Kidney capillary endothelial cell (primary cell): ENCODE measurements at regions not wholly inside any gene's neighbourhood (a gene's known extent, or its start where the extent isn't known, plus 50 kb on each side); places are given as distances from the start of the nearest gene placed in this dataset.

Experiments
- DNase-seq: peaks from one replicate; pipeline ENCODE4 v3.0.0-alpha.2; 2018; ENCODE audit warnings: low spot score

DNA sequence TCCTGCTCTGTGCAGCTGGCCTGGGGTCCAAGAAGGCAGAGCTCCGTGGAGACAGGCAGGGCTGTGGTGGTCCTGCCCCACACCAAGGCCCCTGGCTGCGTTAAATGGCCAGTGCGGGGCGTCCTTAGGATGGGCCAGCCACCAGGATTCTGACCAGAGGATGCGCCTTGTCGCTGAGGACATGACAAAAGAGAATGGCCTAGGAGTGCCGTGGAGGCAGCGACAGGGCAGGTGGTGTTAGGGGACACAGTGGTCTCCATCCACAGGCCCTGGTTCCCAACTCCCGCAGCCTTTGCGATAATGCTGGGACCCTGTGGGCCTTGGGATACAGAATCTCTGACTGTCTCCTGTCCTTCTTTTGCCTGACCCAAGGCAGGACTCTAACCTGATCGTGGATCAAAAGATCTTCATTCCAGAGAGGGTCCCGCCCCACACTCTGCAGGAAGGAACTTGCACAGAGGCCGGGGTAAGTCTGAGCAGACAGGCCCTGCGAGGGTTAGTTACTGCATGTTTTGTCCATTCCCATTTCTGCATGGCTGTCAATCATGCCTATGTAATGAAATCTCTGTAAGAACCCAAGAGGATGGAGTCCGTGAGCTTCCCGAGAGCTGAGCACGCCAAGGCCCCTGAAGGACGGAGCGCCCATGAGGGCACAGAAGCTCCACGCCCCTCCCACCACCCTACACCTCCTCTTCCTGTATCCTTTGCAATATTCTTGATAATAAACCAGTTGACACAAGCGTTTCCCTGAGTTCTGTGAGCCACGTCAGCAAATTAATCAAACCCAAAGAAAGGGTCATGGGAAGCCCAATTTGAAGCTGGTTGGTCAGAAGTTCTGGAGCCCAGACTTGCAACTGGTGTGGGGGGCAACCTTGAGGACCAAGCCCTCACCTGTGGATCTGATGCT is 251.5 kb upstream of the SALL3 start:
- DNase-seq = no peak

DNA sequence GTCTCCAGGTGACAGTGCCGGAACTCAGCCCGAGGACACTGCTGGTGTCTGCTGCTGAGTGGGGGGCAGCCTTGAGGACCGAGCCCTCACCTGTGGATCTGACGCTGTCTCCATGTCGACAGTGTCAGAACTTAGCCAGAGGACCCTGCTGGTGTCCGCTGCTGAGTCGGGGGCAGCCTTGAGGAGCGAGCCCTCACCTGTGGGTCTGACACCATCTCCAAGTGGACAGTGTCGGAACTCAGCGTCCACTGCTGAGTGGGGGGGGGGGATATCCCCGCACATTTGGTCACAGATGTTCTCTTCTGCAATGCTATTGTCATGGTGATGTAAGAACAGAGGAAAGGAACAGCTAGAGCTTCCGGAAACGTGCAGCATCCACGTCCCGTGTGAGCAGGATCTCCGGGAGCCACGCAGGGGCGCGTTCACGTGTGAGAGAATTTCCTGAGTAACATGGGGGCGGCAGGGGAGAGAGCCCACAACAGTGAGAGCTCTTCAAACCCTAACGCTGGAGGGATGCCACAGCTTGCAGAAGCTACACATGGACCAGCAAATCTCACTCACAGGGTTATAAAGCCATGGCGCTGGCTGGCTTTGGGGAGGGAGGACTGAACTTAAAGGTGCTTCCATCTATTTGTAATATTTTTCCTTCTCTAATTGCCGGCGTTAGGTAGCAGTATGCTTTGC is 250.7 kb upstream of the SALL3 start:
- DNase-seq = no peak

DNA sequence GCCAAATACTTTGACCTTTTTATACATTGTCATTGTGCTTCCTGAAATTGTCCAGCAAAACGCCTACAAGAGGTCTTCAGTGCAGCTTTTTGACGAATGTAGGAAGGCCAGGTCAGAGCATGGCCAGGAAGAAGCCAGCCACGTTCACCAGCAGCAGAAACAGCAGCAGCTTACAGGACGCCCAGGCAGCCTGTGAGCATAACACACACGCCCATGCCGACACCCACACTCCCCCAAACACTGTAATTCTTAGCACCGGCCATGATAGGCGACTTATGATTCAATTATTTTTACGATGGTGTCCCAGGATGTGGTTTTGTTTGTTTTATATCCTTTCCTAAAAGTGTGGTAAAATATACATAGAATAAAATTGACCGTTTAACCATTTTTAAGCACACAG is 249.1 kb upstream of the SALL3 start:
- no peak for DNase-seq

DNA sequence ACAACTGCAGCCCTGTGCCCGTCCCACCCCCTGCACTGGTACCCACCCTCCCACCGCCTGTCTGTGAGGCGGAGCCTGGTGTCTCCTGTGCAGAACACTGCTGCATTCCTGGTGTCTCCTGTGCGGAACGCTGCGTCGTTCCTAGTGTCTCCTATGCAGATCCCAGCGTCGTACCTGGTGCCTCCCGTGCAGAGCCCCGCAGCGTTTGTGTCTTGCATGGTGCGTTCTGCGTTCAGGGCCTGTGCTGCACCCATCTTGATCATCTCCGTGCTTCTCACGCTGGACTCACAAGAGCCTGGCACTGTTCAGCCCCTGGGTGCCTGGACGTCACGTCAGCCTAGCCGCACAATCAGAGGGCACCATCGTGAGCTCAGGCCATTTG is 248.6 kb upstream of the SALL3 start:
- no peak for DNase-seq

DNA sequence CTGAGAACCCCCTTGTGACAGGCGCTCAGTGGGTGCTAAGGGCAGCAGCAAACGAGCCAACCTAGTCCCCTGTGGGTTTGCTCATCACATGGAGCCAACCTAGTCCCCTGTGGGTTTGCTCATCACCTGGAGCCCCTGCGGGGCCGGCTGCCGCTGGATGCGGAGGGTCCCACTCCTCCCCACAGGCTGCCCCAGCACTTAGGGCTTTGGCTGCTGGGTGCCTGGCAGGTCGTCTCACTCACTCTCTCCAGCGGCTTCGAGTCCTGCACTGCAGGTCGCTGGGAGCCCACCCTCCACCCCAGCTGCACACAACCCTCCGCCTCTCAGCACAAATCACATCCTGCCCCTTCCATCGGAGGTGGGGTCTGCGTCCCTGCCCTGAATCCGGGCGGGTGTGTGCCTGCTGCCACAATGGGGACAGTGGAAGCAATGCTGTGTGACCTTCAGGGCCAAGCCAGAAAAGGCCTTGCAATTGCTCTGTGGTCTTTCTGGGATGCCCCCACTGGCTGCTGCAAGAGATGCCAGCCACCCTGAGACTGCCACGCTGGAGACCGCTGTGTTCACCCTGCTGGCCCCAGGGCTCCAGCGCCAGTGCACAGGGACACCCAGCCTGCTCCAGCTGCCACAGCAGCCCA is 248.1 kb upstream of the SALL3 start:
- no peak for DNase-seq

DNA sequence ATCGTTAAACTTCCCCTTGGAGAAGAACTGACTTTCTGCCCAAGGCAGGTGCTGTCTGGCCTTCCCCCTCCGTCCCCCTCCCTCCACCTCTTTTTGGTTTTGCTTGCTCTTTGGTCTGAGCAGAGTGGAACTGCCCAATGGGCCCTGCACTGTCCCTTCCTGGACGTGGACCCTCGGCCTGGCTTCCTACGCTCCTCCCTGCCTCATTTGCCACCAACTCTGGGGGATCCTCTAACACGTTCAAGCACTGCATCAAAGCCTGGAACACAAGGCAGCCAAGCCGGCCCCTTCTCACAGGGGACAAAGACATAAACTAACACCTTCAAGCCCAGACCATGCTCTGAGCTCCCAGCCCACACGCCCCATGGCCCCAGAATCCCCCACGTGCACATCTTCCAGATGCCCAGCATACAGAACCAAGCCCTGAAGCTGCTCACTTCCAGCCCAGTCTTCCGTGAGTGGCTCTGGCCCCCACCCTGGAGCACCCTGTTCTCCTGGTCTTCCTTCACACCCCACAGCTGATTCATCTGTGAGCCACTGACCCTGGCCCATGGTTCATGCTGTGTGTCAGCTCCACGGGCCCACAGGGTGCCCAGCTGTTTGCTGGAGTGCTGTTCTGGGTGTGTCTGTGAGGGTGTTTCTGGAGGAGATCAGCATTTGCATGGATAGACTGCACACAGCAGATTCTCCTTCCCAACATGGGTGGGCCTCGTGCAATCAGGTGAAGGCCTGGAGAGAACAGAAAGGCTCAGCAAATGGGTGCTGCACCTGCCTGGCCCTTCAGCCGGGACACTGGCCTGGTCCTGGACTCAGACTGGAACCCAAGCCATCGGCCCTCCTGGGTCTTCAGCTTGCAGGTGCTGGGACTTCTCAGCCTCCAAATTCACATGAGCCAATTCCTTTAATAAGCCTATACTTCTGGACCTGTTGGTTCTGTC is 247.1 kb upstream of the SALL3 start:
- no peak for DNase-seq

DNA sequence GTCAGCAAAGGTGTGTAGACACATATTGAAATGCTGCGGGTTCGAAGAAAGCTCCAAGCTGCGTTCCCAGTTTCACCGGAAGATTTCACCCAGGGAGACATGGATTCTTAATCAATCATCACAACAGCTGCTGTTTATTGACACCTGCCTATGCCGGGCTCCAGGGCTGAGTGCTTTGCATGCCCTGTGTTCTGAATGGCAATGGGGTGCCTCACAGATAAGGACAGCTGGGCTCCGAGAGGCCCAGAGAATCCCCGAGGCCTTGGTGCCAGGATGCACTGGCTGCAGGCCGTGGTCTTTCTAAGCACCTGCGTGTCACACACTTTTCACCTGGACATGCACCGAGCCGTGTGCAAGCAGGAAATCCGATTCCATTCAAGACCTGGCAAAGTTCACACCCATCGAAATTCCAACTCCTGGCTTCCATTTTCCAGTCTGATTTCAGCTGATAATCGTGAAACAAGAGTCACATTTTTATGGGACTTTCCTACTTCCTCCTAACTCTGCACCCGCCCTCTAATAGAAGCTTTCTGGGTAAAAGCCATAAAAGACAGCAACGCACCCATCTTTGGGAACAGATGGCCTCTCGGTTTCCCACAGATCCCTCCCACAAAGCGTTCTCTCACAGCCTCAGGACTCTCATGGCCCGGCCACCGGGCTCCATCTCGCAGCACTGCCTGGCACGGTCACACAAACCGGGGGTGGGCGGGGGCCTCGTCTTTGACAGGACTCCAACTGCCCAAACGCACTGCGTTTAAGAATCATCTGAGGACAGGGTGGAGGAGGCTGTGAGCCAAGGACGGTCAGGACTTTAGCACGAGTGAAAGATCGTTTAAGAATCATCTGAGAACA is 245.6 kb upstream of the SALL3 start:
- DNase-seq = no peak

DNA sequence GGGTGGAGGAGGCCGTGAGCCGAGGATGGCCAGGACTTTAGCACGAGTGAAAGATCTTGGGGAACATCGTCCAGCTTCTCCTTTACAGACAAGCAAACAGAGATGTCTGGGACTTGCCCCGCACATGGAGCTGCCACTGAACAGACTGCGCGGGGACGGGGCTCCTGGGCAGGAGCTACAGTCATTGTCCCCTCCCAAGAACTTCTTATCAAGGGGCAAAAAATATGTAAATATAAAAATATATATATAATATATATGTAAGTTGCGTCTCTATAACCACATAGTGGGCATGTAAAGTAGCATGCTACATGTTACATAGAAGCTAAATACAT is 245.0 kb upstream of the SALL3 start:
- DNase-seq = no peak

DNA sequence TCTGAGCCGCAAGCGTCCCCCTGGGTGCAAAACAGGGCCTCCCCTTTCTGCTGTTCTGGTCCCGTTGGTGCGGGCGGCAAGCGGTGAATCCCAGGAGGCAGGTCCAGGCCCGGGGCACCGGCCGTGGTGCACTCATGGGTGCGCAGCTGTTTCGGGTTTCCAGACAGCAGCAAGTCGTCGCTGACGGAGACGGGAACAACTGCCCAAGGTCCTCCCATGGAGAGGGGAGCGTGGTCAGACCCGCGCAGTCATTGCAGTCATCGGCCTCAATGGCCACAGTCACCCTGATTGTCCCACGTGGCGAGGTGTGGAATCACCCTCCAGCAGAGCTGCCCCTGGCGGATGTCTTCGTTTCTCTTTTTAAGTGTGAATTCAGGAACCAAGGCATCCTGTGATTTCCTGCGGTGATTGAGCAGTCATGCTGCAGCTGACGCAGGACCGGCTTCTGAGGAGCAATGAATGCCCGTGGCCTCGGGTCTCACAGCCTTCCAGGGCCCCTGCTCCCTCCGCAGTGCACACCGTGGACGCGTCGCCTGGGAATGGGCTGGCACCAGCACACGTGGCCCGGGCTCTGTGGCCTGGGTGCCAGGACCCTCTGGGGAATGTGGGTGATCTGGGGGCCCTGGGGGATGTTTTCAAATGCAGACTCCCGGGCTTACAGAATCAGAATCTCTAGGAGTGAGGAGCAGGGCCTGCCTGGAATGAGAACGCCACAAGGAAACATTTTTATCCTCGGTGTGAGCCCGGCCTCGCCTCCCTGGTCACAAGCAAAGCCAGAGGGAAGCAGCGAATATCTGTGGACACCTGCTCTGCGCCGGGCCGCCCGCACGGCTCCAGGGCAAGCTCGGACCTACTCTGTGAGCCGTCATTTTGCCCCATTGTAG is 244.2 kb upstream of the SALL3 start:
- no peak for DNase-seq

DNA sequence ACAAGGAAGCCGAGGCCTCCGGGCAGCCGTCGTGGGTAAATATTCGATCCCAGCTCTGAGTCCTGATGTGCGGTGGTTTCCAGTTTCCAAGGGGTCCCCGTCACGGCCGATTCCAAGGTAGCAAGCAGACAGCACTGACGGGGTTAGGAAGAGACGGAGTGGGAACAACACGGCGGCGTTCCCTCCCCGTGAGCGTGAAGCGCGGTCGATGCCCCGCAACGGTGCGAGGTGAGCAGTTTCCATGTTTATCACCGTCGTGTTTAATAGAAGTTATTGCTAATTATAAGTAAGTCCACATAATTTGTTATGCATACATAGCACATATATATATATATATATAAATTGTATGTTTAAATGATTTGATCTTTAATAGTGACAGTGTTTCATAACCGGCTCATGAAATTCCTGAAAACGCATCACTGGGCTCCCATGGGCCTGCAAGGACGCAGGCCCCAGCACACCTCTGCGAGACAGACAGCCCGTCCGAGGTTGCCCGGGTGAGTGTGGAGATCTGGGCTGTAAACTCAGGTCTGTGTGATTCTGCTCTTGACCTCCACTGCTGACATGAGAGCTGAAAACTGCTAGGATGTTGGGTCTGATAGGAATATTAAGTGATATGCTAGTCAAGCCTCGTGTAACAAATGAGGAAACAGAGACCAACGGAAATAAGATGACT is 243.5 kb upstream of the SALL3 start:
- DNase-seq = no peak

DNA sequence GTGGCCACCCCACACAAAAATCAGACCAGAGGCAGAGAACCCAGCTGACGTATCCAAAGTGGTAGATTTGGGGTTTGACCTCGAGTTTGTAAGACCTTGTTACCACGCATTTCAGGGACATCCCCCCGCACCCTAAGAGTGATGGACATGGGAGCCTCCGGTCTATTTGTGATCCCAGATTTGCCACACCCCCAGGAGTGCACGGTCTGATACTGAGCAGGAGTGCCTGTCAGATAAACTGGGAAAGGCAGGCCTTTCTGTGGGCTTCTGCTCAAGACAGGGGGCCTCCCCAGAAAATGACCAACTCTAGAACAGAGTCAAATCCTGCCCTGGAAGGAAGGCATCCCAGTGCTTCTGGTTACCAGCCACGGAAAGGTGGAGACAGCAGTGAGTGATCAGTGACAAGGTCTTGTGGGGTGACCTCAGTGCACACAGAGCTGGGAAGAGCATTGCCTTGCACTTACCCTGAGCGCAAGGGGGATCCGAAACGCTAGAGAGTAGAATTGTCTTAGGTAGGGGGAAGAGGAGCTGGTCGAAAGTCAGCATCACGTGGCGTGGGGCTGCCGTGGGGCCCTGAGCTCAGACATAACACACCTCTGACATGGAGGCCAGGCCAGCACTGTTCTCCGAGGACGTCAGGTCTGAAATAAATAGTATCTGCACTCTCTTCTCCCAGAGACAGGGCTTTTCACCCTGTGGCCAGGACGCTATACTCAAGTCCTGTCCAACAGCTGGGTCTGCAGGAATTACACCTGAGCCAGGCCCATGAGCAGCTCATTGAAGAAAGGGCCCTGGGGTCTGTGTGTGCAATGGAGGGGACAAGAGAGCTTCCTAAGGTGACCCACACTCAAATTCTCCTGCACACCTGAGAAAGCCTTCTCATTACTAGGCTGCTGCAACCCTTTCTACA is 242.4 kb upstream of the SALL3 start:
- DNase-seq = no peak

DNA sequence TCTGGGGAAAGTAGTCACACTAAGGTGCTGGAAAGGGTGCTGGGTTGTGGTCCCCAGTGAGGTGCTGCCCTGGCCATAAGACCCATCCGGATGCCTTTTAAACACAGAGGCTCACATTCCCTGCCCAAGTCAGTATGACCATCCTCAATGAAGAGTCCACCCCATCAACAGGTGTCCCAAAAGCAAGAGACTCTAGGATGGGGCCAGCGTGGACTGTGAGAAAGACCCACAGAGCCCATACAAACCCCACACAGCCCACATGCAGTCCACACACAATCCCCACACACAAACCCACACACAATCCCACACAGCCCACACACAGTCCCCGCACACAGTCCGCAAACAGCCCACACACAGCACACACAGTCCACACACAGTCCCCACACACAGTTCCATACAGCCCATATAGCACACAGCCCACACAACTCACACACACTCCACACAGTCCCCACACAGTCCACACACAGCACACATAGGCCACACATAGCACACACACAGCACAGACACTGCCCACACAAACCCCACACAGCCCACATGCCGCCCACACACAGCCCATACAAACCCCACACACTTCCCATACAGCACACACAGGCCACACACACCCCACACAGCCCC is 241.4 kb upstream of the SALL3 start:
- no peak for DNase-seq

DNA sequence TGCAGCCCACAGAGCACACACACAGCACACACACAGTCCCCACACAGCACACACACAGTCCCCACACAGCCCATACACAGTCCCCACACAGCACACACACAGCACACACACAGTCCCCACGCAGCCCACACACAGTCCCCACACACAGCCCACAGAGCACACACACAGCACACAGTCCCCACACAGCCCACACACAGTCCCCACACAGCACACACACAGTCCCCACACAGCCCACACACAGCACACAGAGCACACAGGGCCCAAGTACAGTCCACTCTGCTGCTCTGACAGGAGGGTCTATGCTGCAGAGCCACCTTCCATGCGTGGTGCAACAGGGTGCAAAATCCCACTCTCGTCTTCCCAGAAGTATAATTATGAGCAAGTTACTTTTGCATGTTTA is 240.5 kb upstream of the SALL3 start:
- DNase-seq = no peak

DNA sequence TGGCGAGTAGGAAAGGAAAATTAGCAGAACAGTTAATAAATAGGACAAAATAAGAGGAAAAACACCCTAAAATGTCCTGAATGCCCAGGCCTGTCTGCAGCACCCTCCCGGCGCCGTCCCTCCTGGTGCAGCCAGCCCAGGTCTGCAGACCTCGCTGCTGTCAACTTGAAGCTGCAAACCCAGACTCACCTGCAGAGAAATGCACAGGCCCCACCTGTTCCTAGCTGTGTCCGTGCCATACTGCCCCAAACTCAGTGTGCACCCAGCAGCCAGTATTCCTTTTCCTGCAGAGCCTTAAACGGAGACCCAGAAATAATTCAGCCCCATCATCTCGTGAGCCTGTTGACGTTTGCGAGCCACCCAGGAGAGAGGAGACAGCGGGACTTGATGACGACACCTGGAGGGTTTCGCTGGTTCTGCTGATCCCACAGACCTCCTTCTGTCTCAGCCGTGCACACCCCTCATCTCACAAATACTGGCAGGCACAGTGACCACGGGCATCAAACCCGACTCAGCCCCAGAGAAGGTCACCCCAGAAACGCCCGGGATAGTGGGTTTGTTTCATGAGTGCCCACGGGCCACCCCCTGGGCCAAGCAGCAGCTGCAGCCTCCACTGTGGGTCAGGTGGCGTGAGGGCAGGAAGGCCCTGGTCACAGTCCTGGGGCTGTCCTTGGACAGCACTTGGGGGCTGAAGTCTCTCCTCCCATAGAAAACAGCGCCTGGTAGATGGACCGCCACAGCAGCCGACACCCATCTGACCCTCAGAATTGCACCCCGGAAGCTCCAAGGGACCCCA is 239.5 kb upstream of the SALL3 start:
- DNase-seq = no peak

DNA sequence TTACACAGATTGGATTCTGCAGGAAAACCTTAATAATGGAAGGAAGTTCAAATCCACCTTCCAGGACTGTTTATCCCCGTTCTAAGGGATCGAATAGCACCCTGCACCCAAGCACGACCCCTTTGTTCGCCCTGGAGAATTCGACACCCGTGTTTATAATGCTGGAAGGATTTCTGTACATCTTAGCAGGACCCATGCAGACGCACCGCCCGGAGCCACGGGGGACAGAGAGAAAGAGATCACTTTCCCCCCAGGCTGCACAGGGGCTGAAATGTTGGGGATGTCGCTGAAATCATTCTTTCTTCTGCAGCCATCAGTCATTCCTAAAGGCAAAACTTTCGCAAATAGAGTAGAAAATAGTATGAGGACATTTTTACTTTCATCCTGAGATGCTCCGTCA is 238.7 kb upstream of the SALL3 start:
- DNase-seq = no peak

DNA sequence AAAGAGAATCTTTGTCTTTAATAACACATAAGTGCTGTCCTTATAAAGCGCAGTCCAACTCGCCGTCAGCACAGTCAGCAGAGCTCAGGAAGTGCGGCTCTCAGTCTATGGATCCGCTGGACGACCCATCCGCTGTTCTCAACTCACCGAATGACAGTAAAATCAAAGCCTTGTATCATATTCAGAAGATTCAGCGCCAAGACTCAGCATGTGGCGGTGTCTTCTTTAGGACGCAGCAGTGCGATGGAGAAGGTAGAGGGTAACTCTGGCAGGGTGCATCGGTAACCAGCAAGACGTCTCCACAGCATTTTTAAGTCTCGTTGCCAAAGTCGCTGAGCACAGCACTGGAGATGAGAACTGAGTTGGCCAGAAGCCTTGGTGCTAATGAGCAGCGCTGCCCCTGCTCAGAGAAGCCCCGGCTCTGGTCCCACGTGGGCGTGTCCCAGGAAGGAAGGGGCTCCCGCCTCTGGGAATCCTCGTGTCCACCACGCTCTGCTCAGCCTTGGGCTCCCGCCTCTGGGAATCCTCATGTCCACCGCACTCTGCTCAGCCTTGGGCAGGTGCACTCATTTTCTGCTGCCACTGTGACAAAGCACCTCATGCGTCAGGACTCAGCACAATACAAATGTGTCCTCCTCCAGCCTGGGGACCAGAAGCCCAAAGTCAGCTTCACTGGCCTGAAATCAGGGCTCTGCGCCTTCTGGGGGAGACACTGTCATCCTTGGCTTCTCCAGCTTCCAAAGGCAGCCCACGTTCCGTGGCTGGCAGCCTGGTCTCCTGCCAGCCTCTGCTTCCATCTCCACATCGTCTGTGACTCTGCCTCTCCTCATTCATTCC is 238.0 kb upstream of the SALL3 start:
- DNase-seq = no peak
